ENCODE measurements at regions not wholly inside any gene's neighbourhood (a gene's known extent, or its start where the extent isn't known, plus 50 kb on each side); places are given as distances from the start of the nearest gene placed in this dataset.
A peak's percentile ranks its signal among the peaks of the same experiment; 100 is the strongest.
"Not testable (repeated sequence)": the region's sequence is repeated elsewhere in the genome, so short reads cannot be mapped to it uniquely, and the experiment has no call there.

- no peak for DNase-seq (ENCODE audit: low read depth)
Observed at GRCh38 chrX:145393702-145394235, 146.5 kb downstream of the SPANXN1 start.

DNA sequence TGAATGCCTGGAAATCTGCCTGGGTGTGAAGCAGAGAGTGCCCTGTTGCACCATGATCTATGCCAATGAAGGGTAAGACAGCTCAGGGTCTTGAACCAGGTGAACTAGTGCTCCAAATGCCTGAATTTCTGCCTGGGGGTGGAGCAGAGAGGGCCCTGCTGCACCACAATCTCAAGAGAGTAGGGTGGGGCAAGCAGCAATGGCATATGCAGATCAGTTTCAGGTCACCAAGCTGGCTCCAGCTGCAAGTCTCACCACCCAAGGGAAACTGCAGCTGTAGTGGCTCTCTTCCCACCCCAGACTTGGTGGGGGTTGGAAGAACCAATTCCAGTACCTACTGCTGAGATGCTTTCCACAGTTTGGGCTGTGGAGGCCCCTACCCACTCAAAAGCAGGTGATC is 147.0 kb downstream of the SPANXN1 start:
- no peak for DNase-seq (ENCODE audit: low read depth)

DNA sequence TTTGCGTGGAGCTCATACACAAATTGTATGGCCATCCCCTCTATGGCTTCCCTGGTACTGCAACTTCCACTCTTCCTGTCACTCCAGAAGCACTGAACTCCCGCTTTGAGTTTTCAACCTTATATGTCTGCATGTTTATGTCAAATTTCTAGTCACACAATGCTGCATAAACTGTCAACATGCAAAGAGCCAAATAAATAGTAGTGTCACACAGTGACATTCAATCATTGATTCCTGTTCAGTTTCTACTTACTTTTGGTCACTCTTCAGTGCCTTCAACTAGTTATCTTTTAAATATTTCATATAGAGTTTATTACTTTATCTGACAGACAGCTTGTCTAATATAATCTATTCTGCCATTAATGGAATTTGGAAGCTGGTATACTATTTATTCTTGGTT is 149.3 kb downstream of the SPANXN1 start:
- DNase-seq (ENCODE audit: low read depth): no peak

DNA sequence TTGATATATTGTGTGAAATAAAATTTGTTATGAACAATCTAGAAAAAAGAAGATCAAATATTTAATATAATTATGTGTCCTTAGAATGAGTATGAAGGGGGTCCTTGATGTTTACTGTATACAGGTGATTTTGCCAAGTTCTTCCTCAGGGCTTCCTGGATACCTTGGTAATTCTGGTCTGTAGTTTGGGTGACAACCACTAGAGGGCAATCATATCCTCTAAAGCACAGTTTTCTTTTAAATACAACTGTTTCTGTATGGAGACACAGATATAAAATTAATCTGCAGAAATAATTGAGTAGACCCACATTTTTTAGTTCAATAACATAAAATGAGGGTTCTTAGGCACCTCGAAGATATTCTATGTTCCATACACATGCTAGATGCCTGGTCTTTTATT is 157.7 kb downstream of the SPANXN1 start:
- DNase-seq (ENCODE audit: low read depth): peak; percentile 1

DNA sequence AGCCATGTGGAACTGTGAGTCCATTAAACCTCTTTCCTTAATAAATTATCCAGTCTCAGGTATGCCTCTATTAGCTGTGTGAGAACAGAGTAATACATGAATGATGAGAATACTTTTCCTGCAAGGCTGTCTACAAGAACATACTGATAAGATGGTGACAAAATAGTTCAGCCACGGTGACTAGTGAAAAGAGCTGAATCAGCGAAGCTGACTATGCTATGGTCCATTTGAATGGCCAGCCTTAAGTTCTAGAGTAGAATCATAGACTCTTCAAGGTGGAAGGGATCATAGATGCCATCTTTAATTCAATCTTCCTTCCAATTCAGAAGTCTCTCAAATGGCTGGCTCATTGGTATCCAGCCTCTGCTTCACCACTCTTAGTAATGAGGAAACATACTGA is 163.3 kb downstream of the SPANXN1 start:
- no peak for DNase-seq (ENCODE audit: low read depth)

GRCh38 chrX:145436211-145436610 is 188.9 kb downstream of the SPANXN1 start:
- not testable (repeated sequence) for DNase-seq (ENCODE audit: low read depth)

DNA sequence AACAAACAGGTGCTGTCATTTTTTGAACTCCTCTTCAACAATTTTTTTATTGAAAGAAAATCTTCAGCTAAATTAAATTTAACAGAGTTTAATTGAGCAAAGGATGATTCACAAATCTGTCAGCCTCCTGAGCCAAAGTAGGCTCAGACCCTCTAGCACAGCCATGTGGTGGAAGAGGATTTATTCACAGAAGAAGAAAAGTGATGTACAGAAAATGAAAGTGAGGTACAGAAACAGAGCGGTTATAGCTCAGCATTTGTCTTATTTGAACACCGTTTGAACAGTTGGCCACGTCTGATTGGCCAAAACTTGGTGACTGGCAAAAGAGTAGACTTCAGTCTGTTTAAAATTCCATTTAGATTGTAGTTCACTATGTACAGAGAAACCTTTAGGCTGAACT is 217.3 kb downstream of the SPANXN1 start:
- DNase-seq (ENCODE audit: low read depth): no peak

- DNase-seq (ENCODE audit: low read depth): no peak
Observed at GRCh38 chrX:145475725-145476124, 228.4 kb downstream of the SPANXN1 start.

DNA sequence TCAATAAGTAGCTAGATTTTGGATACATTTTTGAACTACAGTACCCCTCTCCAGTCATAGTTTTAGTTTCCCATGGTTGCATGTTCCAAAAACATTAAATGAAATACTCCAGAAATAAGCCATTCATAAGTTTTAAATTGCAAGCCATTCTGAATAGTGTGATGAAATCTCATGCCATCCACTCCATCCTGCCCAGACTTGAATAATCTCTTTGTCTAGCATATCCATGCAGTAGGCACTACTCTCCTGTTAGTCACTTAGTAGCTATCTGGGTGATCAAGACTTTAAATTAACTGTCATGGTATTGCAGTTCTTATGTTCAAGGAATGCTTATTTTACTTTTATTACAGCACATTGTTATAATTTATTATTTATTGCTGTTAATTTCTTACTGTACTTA is 237.4 kb downstream of the SPANXN1 start:
- DNase-seq (ENCODE audit: low read depth): no peak

DNA sequence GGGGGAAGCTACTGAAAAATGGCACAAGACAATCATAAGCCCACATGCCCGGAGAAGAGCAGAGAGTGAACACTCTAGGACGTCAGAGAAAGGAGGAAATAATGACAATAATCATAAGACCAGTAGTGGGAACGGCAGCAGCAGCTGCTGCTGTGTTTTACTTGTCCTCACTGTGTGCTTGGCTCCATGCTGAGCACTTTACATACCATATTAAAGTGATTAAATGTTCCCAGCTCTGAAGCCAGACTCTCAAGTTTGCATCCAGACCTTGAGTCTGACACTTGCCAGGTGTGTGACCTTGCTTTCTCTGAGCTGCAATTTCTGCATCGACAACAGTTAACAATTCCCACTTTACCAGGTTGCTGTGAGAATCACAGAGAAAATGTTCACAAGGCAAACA is 255.4 kb downstream of the SPANXN1 start:
- no peak for DNase-seq (ENCODE audit: low read depth)

GRCh38 chrX:145506214-145506613 is 258.9 kb downstream of the SPANXN1 start:
- no peak for DNase-seq (ENCODE audit: low read depth)

DNA sequence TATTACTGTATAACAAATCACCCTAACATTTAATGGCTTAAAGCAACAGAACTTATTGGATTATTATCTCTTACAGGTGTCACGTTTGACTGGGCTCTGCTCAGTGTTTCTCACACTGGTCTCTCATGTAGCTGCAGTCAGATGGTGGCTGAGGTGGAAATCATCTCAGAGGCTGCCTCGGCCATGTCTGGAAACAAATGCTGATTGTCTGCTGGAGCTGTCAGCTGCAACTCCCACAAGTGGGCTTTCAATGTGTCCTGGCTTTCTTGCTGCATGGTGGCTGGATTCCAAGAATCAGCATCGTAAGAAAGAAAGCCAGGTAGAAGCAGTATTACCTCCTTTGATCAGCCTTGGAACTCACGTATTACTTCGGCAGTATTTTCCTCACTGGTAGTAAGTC is 277.6 kb downstream of the SPANXN1 start:
- DNase-seq (ENCODE audit: low read depth): no peak

DNA sequence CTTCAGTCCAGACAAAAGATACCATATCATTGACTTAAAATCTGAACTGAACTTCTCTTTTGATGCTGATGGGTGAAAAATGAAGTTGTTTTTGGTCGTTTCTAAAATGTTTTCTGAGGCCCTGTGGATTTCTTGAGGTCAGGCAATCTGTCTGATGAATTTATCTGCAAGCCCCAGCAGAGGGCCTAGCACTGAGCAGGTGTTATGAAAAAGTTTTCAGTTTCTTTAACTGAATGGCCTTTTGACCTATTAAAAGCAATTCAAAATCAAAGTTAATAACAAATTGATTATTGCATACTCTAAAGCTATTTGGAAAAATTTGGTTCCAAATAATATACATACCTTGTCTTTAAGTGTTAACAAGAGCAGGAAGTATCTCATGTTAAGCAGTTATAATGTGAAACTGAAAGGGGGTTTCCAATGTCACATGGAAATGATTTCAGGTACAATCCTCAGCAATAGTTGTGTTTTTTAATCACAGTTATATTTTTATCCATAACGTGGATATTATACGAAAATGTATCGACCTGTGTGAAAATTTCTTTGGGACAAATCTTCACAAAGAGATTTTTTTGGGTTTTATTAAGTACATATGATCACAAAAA is 285.0 kb downstream of the SPANXN1 start:
- DNase-seq (ENCODE audit: low read depth): no peak

GRCh38 chrX:145533534-145533933 is 284.1 kb upstream of the SLITRK2 start:
- no peak for DNase-seq (ENCODE audit: low read depth)

- DNase-seq (ENCODE audit: low read depth): no peak
Observed at GRCh38 chrX:145549496-145549895, 268.1 kb upstream of the SLITRK2 start.

- no peak for DNase-seq (ENCODE audit: low read depth)
Observed at GRCh38 chrX:145552643-145553042, 265.0 kb upstream of the SLITRK2 start.

- no peak for DNase-seq (ENCODE audit: low read depth)
Observed at GRCh38 chrX:145553702-145554101, 263.9 kb upstream of the SLITRK2 start.

GRCh38 chrX:145563159-145563558 is 254.5 kb upstream of the SLITRK2 start:
- no peak for DNase-seq (ENCODE audit: low read depth)

DNA sequence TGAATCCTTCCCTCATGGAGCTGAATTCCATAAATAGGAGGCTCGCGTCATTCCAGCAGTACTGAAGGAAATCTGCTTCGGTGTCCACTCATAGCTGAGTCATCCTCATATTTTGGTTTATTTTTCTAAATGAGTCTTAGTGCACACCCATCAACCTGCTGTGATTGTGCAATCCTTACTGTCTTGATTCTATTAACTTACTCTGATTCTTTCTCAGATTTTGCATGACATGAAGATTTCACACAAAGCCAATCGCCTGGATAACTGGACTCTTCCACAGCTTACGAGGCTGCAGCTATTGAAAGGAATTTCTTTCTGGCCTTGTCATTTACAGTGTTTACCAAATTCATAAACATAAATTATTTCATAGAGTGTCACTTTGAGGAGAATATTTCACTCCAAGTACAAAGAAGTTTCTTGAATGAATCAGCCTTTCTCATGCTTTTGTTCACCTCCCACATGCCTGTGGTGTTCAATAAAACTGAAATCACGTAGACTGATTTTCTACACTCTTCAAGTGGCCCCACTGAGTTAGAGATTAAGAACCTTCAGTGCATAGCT is 207.6 kb upstream of the SLITRK2 start:
- no peak for DNase-seq (ENCODE audit: low read depth)

DNA sequence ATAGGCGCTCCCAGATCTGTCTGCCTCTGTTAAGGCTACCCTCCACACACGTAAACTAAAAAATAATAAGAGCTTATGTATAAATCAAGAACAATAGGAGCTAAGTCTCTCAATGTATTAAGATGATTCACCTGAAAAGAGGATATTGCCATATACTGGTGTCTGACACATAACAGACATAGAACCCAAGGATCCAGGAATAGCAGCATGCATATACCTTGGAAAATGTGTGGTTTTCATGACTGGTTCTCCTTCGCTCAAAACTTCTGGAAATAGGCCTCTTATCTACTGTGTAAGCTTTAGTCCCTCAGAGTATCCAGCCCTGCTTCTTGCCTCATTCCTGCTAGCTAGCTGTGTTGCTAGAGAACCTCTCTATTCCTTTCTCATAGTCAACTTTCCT is 203.7 kb upstream of the SLITRK2 start:
- DNase-seq (ENCODE audit: low read depth): no peak

- no peak for DNase-seq (ENCODE audit: low read depth)
Observed at GRCh38 chrX:145620666-145621065, 197.0 kb upstream of the SLITRK2 start.

DNA sequence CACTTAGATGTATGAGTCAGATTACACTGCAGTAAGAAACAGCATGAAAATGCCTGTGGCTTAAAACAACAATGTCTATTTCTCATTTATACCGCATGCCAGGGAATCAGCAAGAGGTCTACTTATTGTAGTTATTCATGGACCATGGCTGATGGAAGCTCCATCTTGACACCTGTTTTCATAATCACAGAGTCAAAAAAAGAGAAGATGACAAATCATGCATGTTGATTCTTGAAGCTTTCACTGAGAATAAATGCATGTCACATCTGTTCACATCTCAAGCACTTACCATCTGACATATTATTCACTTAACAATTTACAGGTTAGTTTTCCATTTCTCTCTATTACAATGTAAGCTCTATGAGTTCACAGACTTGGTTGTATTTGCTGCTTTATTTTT is 194.2 kb upstream of the SLITRK2 start:
- DNase-seq (ENCODE audit: low read depth): no peak

GRCh38 chrX:145630081-145630480 is 187.5 kb upstream of the SLITRK2 start:
- DNase-seq (ENCODE audit: low read depth): no peak

DNA sequence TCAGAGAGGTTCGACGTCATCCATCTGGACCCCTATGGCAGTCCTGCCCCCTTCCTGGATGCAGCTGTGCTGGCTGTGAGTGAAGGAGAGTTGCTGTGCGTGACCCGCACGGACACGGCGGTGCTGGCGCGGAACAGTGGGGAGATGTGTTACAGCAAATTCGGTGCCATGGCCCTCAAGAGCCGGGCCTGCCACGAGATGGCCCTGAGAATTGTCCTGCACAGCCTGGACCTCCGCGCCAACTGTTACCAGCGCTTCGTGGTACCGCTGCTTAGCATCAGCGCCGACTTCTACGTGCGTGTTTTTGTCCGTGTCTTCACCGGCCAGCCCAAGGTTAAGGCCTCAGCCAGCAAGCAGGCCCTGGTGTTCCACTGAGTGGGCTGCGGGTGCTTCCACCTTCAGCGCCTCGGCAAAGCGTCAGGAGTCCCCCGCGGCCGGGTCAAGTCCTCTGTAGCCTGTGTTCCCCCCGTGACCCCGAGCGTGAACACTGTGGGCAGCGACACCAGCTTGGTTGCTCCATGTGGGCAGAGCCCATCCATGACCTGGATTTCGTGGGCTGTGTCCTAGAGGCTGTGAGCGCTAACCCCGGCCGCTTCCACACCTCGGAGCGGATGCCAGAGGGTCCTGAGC is 186.7 kb upstream of the SLITRK2 start:
- no peak for DNase-seq (ENCODE audit: low read depth)

Measured in amniotic epithelial cell (primary cell).